CD8-positive, alpha-beta memory T cell (primary cell): ENCODE measurements at regions not wholly inside any gene's neighbourhood (a gene's known extent, or its start where the extent isn't known, plus 50 kb on each side); places are given as distances from the start of the nearest gene placed in this dataset.

Source experiments
- CTCF ChIA-PET: fragments of 350-600 bp; sonication (Branson Sonifier 250); formaldehyde crosslinking; loops from one replicate; lab custom pipeline; 2021; ENCODE audit warnings: antibody characterized with exemption; lab: Charles Lee
- POLR2A ChIA-PET: fragments of 350-600 bp; sonication (Branson Sonifier 250); formaldehyde crosslinking; loops from one replicate; lab custom pipeline; 2021; ENCODE audit warnings: antibody characterized with exemption; lab: Charles Lee
- DNase-seq, 5 donors: peaks; one replicate each; pipeline versions ENCODE4 v3.0.0 to v3.0.0-alpha.2; 2020 to 2022; ENCODE audit warnings: mixed read lengths in 1 of 5
- H3K27ac ChIP-seq: one replicate; pipeline ENCODE4 v1.7.0; 2013; ENCODE audit warnings: low read depth, mild to moderate bottlenecking, low read length, moderate library complexity
- H3K27me3 ChIP-seq: 2 replicates; pipeline ENCODE4 v1.7.0; 2013; ENCODE audit warnings: low read length, mild to moderate bottlenecking; ENCODE audit not compliant: insufficient read depth, poor library complexity, severe bottlenecking
- H3K36me3 ChIP-seq: 2 replicates; pipeline ENCODE4 v1.7.0; 2013; ENCODE audit warnings: mild to moderate bottlenecking, low read length, moderate library complexity; ENCODE audit not compliant: insufficient read depth
- H3K4me1 ChIP-seq: 2 replicates; pipeline ENCODE4 v1.7.0; 2013; ENCODE audit warnings: mild to moderate bottlenecking, low read length, moderate library complexity; ENCODE audit not compliant: insufficient read depth
- H3K4me3 ChIP-seq: 2 replicates; pipeline ENCODE4 v1.7.0; 2013; ENCODE audit warnings: mild to moderate bottlenecking, low read length
- H3K9me3 ChIP-seq: 2 replicates; pipeline ENCODE4 v1.7.0; 2013; ENCODE audit warnings: mild to moderate bottlenecking, low read length
- H3K27ac Mint-ChIP-seq, 8 donors: one replicate each; pipeline ENCODE4 v1.8.0; 2020 to 2021; ENCODE audit warnings: mixed read lengths in 8 of 8, mild to moderate bottlenecking in 6 of 8, inconsistent platforms in 3 of 8, moderate library complexity in 3 of 8
- H3K27me3 Mint-ChIP-seq, 2 donors: one replicate each; pipeline ENCODE4 v1.8.0; 2020 to 2021; ENCODE audit warnings: mixed read lengths in 2 of 2, mild to moderate bottlenecking in 1 of 2, moderate library complexity in 1 of 2
- H3K36me3 Mint-ChIP-seq, 3 donors: one replicate each; pipeline ENCODE4 v1.8.0; 2020 to 2021; ENCODE audit warnings: mixed read lengths in 3 of 3, inconsistent platforms in 1 of 3, mild to moderate bottlenecking in 1 of 3
- H3K4me1 Mint-ChIP-seq, 3 donors: one replicate each; pipeline ENCODE4 v1.8.0; 2020 to 2021; ENCODE audit warnings: mixed read lengths in 3 of 3, inconsistent platforms in 1 of 3, mild to moderate bottlenecking in 1 of 3
- H3K4me3 Mint-ChIP-seq, 7 donors: one replicate each; pipeline ENCODE4 v1.8.0; 2020 to 2021; ENCODE audit warnings: mixed read lengths in 7 of 7, mild to moderate bottlenecking in 6 of 7, moderate library complexity in 4 of 7, inconsistent platforms in 2 of 7
- H3K9me3 Mint-ChIP-seq, 5 donors: one replicate each; pipeline ENCODE4 v1.8.0; 2020 to 2022; ENCODE audit warnings: mixed read lengths in 5 of 5, mild to moderate bottlenecking in 3 of 5, moderate library complexity in 2 of 5, inconsistent platforms in 1 of 5

GRCh38 chr15:62708470-62708869, 334.1 kb upstream of the TPM1 start:
- H3K27me3 Mint-ChIP-seq = peaks cover 5 to 6% of the 10 kb centered on the region in 2 donors
- Histone ChIP-seq H3K27ac (no peak overlapping the region), H3K4me3 (no peak overlapping the region), H3K9me3 (no peaks in the 10 kb centered on the region), H3K27me3 (no peaks in the 10 kb centered on the region), H3K36me3 (no peaks in the 10 kb centered on the region), H3K4me1 (no peaks in the 10 kb centered on the region)
- H3K4me3 Mint-ChIP-seq = no peak overlapping the region
- no peak overlapping the region for H3K27ac Mint-ChIP-seq
- no peaks in the 10 kb centered on the region for H3K36me3 Mint-ChIP-seq
- no peak for DNase-seq
- ChIA-PET POLR2A (no interaction called here), CTCF (no interaction called here)
- no peaks in the 10 kb centered on the region for H3K4me1 Mint-ChIP-seq
- H3K9me3 Mint-ChIP-seq = no peaks in the 10 kb centered on the region

- POLR2A ChIA-PET = no interaction called here
- no peak overlapping the region for H3K4me3 Mint-ChIP-seq
- no peak overlapping the region for H3K27ac Mint-ChIP-seq
- no peak for DNase-seq
- Histone ChIP-seq H3K27ac (no peak overlapping the region), H3K9me3 (no peaks in the 10 kb centered on the region), H3K4me3 (no peak overlapping the region), H3K36me3 (no peaks in the 10 kb centered on the region), H3K27me3 (no peaks in the 10 kb centered on the region), H3K4me1 (no peaks in the 10 kb centered on the region)
- H3K36me3 Mint-ChIP-seq = no peaks in the 10 kb centered on the region
- no peaks in the 10 kb centered on the region for H3K9me3 Mint-ChIP-seq
- CTCF ChIA-PET = no interaction called here
- H3K27me3 Mint-ChIP-seq = peaks cover 5 to 6% of the 10 kb centered on the region in 2 donors
- H3K4me1 Mint-ChIP-seq = no peaks in the 10 kb centered on the region
Measured at GRCh38 chr15:62709261-62709660, 333.3 kb upstream of the TPM1 start.

GRCh38 chr15:62711691-62712454, 330.7 kb upstream of the TPM1 start:
- H3K36me3 ChIP-seq = no peaks in the 10 kb centered on the region
- no peak overlapping the region for H3K27ac ChIP-seq
- no peaks in the 10 kb centered on the region for H3K4me1 ChIP-seq
- H3K9me3 ChIP-seq = no peaks in the 10 kb centered on the region
- no peaks in the 10 kb centered on the region for H3K4me1 Mint-ChIP-seq
- no peaks in the 10 kb centered on the region for H3K9me3 Mint-ChIP-seq
- peaks cover 5 to 6% of the 10 kb centered on the region in 2 donors for H3K27me3 Mint-ChIP-seq
- H3K4me3 Mint-ChIP-seq = no peak overlapping the region
- H3K27me3 ChIP-seq = no peaks in the 10 kb centered on the region
- no peak overlapping the region for H3K4me3 ChIP-seq
- ChIA-PET CTCF (no interaction called here), POLR2A (no interaction called here)
- DNase-seq = no peak
- no peak overlapping the region for H3K27ac Mint-ChIP-seq
- no peaks in the 10 kb centered on the region for H3K36me3 Mint-ChIP-seq

- POLR2A ChIA-PET = no interaction called here
- Histone ChIP-seq H3K27me3 (no peaks in the 10 kb centered on the region), H3K27ac (no peak overlapping the region), H3K36me3 (no peaks in the 10 kb centered on the region), H3K4me3 (no peak overlapping the region), H3K9me3 (no peaks in the 10 kb centered on the region), H3K4me1 (no peaks in the 10 kb centered on the region)
- Mint-ChIP-seq H3K27me3 (peaks cover 5 to 6% of the 10 kb centered on the region in 2 donors), H3K4me1 (no peaks in the 10 kb centered on the region), H3K27ac (no peak overlapping the region), H3K36me3 (no peaks in the 10 kb centered on the region), H3K4me3 (no peak overlapping the region), H3K9me3 (no peaks in the 10 kb centered on the region)
- CTCF ChIA-PET = no interaction called here
- DNase-seq = no peak
Measured at GRCh38 chr15:62712455-62712839, 330.1 kb upstream of the TPM1 start.

- Mint-ChIP-seq H3K36me3 (no peaks in the 10 kb centered on the region), H3K4me1 (no peaks in the 10 kb centered on the region), H3K27me3 (peaks cover 0 to 6% of the 10 kb centered on the region in 2 donors), H3K27ac (no peak overlapping the region), H3K4me3 (no peak overlapping the region), H3K9me3 (no peaks in the 10 kb centered on the region)
- Histone ChIP-seq H3K36me3 (no peaks in the 10 kb centered on the region), H3K9me3 (no peaks in the 10 kb centered on the region), H3K4me3 (no peak overlapping the region), H3K27ac (no peak overlapping the region), H3K4me1 (no peaks in the 10 kb centered on the region), H3K27me3 (no peaks in the 10 kb centered on the region)
- DNase-seq = no peak
- CTCF ChIA-PET = no interaction called here
- POLR2A ChIA-PET = no interaction called here
Measured at GRCh38 chr15:62715946-62716345, 326.6 kb upstream of the TPM1 start.

GRCh38 chr15:62717496-62717895, 325.1 kb upstream of the TPM1 start:
- Mint-ChIP-seq H3K27me3 (peaks cover 0 to 3% of the 10 kb centered on the region in 2 donors), H3K36me3 (no peaks in the 10 kb centered on the region), H3K4me3 (no peak overlapping the region), H3K9me3 (no peaks in the 10 kb centered on the region), H3K4me1 (no peaks in the 10 kb centered on the region), H3K27ac (no peak overlapping the region)
- ChIA-PET CTCF (no interaction called here), POLR2A (no interaction called here)
- no peaks in the 10 kb centered on the region for H3K4me1 ChIP-seq
- H3K4me3 ChIP-seq = no peak overlapping the region
- DNase-seq = no peak
- no peak overlapping the region for H3K27ac ChIP-seq
- H3K36me3 ChIP-seq = no peaks in the 10 kb centered on the region
- H3K9me3 ChIP-seq = no peaks in the 10 kb centered on the region
- no peaks in the 10 kb centered on the region for H3K27me3 ChIP-seq

- Histone ChIP-seq H3K4me3 (no peak overlapping the region), H3K4me1 (no peaks in the 10 kb centered on the region), H3K36me3 (no peaks in the 10 kb centered on the region), H3K9me3 (no peaks in the 10 kb centered on the region), H3K27me3 (no peaks in the 10 kb centered on the region), H3K27ac (no peak overlapping the region)
- DNase-seq = no peak
- POLR2A ChIA-PET = no interaction called here
- no peak overlapping the region for H3K4me3 Mint-ChIP-seq
- H3K27ac Mint-ChIP-seq = no peak overlapping the region
- CTCF ChIA-PET = no interaction called here
- no peaks in the 10 kb centered on the region for H3K36me3 Mint-ChIP-seq
- H3K4me1 Mint-ChIP-seq = no peaks in the 10 kb centered on the region
- no peaks in the 10 kb centered on the region for H3K9me3 Mint-ChIP-seq
- H3K27me3 Mint-ChIP-seq = peaks cover 0 to 3% of the 10 kb centered on the region in 2 donors
Measured at GRCh38 chr15:62719316-62719715, 323.2 kb upstream of the TPM1 start.

- Mint-ChIP-seq H3K9me3 (no peaks in the 10 kb centered on the region), H3K4me3 (no peak overlapping the region), H3K36me3 (no peaks in the 10 kb centered on the region), H3K27me3 (peaks cover 0 to 3% of the 10 kb centered on the region in 2 donors), H3K4me1 (no peaks in the 10 kb centered on the region), H3K27ac (no peak overlapping the region)
- ChIA-PET POLR2A (no interaction called here), CTCF (no interaction called here)
- H3K27me3 ChIP-seq = no peaks in the 10 kb centered on the region
- H3K4me3 ChIP-seq = no peak overlapping the region
- no peak for DNase-seq
- no peak overlapping the region for H3K27ac ChIP-seq
- no peaks in the 10 kb centered on the region for H3K36me3 ChIP-seq
- no peaks in the 10 kb centered on the region for H3K9me3 ChIP-seq
- no peaks in the 10 kb centered on the region for H3K4me1 ChIP-seq
Measured at GRCh38 chr15:62722237-62722636, 320.3 kb upstream of the TPM1 start.
